ENCODE measurements at regions not wholly inside any gene's neighbourhood (a gene's known extent, or its start where the extent isn't known, plus 50 kb on each side); places are given as distances from the start of the nearest gene placed in this dataset.

DNA sequence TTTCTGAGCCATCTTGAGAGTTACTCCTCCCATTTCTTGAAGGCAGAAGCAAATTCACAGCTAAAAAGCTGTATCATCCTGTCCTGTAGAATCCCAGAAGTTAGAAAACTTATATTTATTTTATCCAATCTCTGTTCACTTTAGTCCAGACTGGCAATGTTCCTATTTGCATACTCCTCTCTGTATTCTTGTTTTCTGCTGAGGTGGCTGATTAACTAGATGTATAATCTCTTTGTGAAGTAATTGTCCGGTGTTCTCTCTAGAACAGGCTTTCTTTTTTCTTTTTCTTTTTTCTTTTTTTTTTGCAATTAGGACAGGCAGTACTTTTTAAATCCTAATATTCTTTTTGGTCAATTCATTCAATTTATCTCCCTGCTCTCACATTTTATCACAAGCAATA is 411.0 kb downstream of the KCNJ3 start:
- no TSS peak for BruUV-seq (replicated peaks)
- ChIA-PET POLR2A (no interaction called here), CTCF (no interaction called here)
- Mint-ChIP-seq H3K4me1 (ENCODE audit: insufficient read depth, unreplicated experiment) (no peaks in the 10 kb centered on the region), H3K9me3 (ENCODE audit: unreplicated experiment) (no peaks in the 10 kb centered on the region), H3K36me3 (ENCODE audit: insufficient read depth, unreplicated experiment) (no peaks in the 10 kb centered on the region), H3K27me3 (ENCODE audit: insufficient read depth, unreplicated experiment) (no peaks in the 10 kb centered on the region), H3K27ac (ENCODE audit: low read depth, unreplicated experiment) (no peak overlapping the region), H3K4me3 (ENCODE audit: unreplicated experiment) (no peak overlapping the region)
- TF ChIP-seq, protein P1, sequence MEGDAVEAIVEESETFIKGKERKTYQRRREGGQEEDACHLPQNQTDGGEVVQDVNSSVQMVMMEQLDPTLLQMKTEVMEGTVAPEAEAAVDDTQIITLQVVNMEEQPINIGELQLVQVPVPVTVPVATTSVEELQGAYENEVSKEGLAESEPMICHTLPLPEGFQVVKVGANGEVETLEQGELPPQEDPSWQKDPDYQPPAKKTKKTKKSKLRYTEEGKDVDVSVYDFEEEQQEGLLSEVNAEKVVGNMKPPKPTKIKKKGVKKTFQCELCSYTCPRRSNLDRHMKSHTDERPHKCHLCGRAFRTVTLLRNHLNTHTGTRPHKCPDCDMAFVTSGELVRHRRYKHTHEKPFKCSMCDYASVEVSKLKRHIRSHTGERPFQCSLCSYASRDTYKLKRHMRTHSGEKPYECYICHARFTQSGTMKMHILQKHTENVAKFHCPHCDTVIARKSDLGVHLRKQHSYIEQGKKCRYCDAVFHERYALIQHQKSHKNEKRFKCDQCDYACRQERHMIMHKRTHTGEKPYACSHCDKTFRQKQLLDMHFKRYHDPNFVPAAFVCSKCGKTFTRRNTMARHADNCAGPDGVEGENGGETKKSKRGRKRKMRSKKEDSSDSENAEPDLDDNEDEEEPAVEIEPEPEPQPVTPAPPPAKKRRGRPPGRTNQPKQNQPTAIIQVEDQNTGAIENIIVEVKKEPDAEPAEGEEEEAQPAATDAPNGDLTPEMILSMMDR (IDR thresholded peaks at IDR 0.05; ENCODE audit: unreplicated experiment): no peak
- intact Hi-C loops (cut with micrococcal nuclease): no loop called here
- no peak for DNase-seq (ENCODE audit: unreplicated experiment)

DNA sequence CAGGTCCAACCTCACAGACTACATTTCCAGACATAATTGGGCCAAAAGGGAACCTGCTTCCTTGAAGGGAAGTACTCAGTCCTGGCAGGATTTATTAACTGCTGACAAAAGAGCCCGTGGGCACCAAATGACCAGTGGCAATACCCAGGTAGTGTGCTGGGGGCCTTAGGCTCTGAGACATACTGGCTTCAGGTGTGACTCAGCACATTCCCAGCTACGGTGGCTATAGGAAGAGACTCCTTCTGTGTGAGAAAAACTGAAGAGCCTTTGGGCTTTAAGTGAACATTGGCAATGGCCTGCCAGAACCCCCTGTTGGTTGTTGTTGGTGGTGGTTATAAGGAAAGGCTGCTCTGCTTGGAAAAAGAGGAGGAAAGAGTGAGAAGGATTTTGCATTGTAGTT is 401.8 kb downstream of the KCNJ3 start:
- no TSS peak for BruUV-seq (replicated peaks)
- Mint-ChIP-seq H3K27ac (ENCODE audit: low read depth, unreplicated experiment) (no peak overlapping the region), H3K9me3 (ENCODE audit: unreplicated experiment) (no peaks in the 10 kb centered on the region), H3K36me3 (ENCODE audit: insufficient read depth, unreplicated experiment) (no peaks in the 10 kb centered on the region), H3K27me3 (ENCODE audit: insufficient read depth, unreplicated experiment) (peaks cover 11% of the 10 kb centered on the region), H3K4me1 (ENCODE audit: insufficient read depth, unreplicated experiment) (no peaks in the 10 kb centered on the region), H3K4me3 (ENCODE audit: unreplicated experiment) (no peak overlapping the region)
- CTCF ChIA-PET: no interaction called here
- TF ChIP-seq, protein P1 (IDR thresholded peaks at IDR 0.05; ENCODE audit: unreplicated experiment): no peak
- POLR2A ChIA-PET: no interaction called here
- intact Hi-C loops (cut with micrococcal nuclease): no loop called here
- peak; percentile 10 for DNase-seq (ENCODE audit: unreplicated experiment)

DNA sequence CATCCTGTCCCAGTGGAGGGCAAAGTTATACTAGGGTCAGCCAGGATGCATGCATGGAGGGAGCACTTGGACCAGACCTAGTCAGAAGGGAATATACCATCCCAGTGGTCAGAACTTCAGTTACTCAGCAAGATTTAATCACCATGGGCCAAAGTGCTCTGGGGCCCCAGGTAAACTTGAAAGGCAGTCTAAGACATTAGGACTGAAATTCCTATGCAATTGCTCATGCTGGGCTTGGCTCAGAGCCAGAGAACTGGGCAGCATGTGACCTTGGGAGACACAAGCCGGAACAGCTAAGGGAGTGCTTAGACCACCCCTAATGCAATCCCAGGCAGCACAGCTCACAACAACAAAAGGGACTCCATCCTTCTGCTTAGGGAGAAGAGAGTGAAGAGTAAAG is 401.3 kb downstream of the KCNJ3 start:
- POLR2A ChIA-PET: no interaction called here
- Mint-ChIP-seq H3K27ac (ENCODE audit: low read depth, unreplicated experiment) (no peak overlapping the region), H3K9me3 (ENCODE audit: unreplicated experiment) (no peaks in the 10 kb centered on the region)

DNA sequence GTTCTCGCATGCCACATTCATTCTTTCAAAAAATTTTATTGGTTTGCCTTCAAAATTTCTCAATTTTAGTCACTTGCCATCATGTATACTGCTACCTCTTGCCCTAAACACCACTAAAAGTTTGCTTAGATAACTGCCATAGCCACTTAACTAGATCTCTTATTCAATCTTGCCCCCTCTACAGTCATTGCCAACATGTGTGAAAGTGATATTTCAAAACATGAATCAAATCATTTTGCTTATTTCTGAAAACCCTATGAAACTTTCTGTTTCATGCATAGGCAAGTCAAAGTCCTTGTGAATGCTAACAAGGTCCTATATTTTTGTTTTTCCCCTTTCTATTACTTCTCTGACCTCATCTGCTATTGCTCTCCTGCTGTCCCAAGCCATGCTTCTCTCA is 397.1 kb downstream of the KCNJ3 start:
- no peak overlapping the region for H3K27ac Mint-ChIP-seq (ENCODE audit: low read depth, unreplicated experiment)
- peaks cover 12% of the 10 kb centered on the region for H3K27me3 Mint-ChIP-seq (ENCODE audit: insufficient read depth, unreplicated experiment)
- ChIA-PET CTCF (no interaction called here), POLR2A (no interaction called here)
- no peaks in the 10 kb centered on the region for H3K9me3 Mint-ChIP-seq (ENCODE audit: unreplicated experiment)
- no TSS peak for BruUV-seq (replicated peaks)
- intact Hi-C loops (cut with micrococcal nuclease): no loop called here
- no peak for DNase-seq (ENCODE audit: unreplicated experiment)
- no peak overlapping the region for H3K4me3 Mint-ChIP-seq (ENCODE audit: unreplicated experiment)
- no peaks in the 10 kb centered on the region for H3K36me3 Mint-ChIP-seq (ENCODE audit: insufficient read depth, unreplicated experiment)
- H3K4me1 Mint-ChIP-seq (ENCODE audit: insufficient read depth, unreplicated experiment): no peaks in the 10 kb centered on the region
- TF ChIP-seq, protein P1 (IDR thresholded peaks at IDR 0.05; ENCODE audit: unreplicated experiment): no peak

More for the DNA sequence above, 401.3 kb downstream of the KCNJ3 start:
- no TSS peak for BruUV-seq (replicated peaks)
- CTCF ChIA-PET: no interaction called here
- intact Hi-C loops (cut with micrococcal nuclease): no loop called here
- H3K4me1 Mint-ChIP-seq (ENCODE audit: insufficient read depth, unreplicated experiment): no peaks in the 10 kb centered on the region
- H3K4me3 Mint-ChIP-seq (ENCODE audit: unreplicated experiment): no peak overlapping the region
- TF ChIP-seq, protein P1 (IDR thresholded peaks at IDR 0.05; ENCODE audit: unreplicated experiment): no peak
- peak; percentile 29 for DNase-seq (ENCODE audit: unreplicated experiment)
- peaks cover 12% of the 10 kb centered on the region for H3K27me3 Mint-ChIP-seq (ENCODE audit: insufficient read depth, unreplicated experiment)
- no peaks in the 10 kb centered on the region for H3K36me3 Mint-ChIP-seq (ENCODE audit: insufficient read depth, unreplicated experiment)

Data from MCF 10A (cell line).